ENCODE measurements at regions not wholly inside any gene's neighbourhood (a gene's known extent, or its start where the extent isn't known, plus 50 kb on each side); places are given as distances from the start of the nearest gene placed in this dataset.

DNA sequence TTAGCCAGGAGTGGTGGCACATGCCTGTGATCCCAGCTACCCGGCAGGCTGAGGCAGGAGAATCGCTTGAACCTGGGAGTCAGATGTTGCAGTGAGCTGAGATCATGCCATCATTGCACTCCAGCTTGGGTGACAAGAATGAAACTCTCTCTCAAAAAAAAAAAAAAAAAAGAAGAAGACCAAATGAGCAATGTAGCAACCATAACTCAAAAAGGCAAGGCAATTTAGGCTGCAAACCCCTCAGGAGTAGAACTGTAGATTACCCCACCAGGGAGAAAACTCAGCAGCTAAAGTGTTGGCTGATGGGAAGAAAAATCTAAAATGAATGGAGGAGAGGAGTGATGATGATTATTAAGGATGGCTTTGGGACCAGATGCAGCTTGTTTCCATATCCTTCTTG is 256.7 kb upstream of the UBASH3B start:
- no peak for DNase-seq

GRCh38 chr11:122398167-122398566 is 257.4 kb upstream of the UBASH3B start:
- no peak for DNase-seq

DNA sequence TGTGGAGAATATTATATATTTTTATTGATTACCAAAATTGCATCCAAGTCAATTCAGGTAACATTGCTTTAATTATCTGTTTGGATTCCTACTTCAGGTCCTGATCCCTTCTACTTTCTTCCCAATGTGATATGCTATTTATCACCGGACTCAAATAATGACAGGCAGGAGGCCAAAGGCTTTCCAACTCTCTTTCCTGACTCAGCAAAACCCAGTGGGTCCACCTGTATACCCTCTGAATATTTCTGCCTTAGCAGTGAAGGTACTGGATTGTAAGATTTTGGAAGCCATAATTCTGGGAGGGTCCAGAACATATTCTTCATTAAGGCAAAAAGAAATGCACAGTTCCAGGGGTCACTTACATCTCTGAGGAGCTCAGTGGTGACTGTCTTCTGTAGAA is 260.2 kb upstream of the UBASH3B start:
- DNase-seq, result no peak

GRCh38 chr11:122394313-122394712 is 261.2 kb upstream of the UBASH3B start:
- no peak for DNase-seq

GRCh38 chr11:122393209-122393860 is 262.2 kb upstream of the UBASH3B start:
- DNase-seq, result no peak

DNA sequence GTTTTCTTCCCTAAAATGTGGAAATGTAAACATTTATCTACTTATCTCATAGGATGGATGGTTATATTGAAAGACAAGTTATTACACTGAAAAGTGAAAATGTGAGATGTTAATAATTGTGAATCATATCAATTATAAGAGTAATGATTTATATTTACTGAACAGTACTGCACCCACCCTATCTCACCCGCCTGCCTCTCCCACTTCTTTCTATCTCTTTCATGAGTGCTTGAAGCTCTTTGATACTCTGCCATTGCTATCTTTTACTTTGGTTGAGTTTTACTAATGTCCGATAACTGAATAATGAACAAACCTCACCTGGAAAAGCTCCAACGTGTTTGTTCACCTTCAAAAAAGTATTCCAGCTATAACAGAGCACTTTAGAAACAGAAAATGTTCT is 263.0 kb upstream of the UBASH3B start:
- DNase-seq, result no peak

GRCh38 chr11:122391049-122391448 is 264.5 kb upstream of the UBASH3B start:
- DNase-seq, result no peak

- no peak for DNase-seq
These were observed 267.2 kb upstream of the BLID start for GRCh38 chr11:122383186-122383585.

GRCh38 chr11:122375687-122376399 is 259.8 kb upstream of the BLID start:
- no peak for DNase-seq

GRCh38 chr11:122368796-122369195 is 252.8 kb upstream of the BLID start:
- no peak for DNase-seq

- DNase-seq, result no peak
These were observed 251.8 kb upstream of the BLID start for GRCh38 chr11:122367809-122368231.

- DNase-seq, result no peak
These were observed 249.8 kb upstream of the BLID start for GRCh38 chr11:122365610-122366360.

DNA sequence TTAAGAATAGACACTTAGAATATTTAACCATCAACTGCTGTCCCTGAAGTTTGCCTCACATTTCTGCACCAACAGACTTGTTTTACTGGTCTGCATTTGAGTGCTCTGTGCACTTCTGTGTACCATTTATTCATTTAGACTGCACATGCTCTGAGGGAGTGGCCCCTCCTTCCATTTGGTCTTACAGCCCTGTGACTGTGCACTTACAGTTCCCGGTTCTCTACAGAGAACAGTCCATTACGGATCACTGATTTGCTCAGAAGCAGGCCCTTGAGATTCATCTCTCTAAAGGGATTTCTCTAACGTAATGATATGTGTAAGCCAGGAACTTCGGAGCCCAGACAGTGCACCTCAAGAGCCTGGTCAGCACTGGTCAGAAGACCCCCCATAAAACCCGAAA is 247.3 kb upstream of the BLID start:
- DNase-seq, result no peak

DNA sequence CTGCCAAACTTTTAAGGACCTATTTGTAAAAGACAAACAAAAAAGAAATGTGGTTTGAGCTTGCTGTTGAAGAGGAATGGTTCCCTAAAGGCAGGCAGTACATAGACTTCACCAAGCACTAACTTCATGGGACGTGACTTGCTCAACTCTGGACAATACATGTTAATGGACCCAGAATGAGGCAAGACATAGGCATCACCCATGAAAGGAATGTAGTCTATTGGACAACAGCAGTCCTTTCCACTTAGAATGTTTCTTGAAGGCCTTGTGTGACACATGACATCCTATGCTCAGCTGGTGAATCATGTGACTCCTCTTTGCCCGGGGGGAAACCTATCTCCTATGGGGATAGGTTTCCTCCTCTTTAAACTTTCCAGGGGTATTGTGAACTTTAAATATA is 246.4 kb upstream of the BLID start:
- DNase-seq, result no peak

- no peak for DNase-seq
These were observed 244.9 kb upstream of the BLID start for GRCh38 chr11:122360875-122361274.

DNA sequence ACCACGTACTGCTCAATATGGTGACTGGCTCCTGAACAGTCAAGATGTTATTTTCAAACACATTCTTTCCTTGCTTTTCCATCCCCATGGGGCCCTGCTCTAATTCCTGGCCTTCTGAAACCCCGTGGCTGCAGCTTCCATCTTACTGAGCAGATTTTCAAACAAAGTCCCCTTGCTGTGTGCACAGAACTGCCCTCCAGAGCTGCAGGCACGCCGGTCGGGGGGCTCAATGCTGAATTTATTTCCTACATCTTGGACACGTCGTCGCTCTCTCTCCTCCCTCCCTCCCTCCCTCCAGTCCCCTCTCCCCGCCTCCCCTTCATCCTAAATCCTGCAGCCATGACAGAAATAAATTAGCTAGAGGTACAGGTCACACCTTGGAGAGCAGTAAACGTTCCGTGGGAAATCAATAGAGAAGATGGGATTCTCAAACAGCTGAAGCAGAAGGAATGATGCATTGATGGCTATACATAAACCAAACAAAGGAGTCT is 243.1 kb upstream of the BLID start:
- DNase-seq, result no peak

DNA sequence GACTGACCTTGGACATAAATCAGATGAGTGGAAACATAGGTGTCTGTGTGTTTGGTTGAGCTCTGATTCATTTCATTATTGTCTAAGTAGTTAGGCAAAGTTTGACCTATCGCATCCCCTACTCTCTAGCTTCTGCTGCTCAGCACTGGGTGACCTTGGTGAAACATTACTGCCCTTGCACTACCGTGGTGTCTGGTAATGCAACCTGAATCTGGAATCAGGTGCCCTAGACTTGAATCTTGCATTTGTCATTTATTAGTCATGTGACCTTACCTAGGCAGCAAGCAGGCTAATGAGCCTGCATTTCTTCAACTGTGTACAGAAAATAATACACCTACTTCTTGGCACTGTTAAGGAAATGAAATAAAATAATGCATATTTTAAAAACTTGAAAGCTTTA is 242.3 kb upstream of the BLID start:
- no peak for DNase-seq

DNA sequence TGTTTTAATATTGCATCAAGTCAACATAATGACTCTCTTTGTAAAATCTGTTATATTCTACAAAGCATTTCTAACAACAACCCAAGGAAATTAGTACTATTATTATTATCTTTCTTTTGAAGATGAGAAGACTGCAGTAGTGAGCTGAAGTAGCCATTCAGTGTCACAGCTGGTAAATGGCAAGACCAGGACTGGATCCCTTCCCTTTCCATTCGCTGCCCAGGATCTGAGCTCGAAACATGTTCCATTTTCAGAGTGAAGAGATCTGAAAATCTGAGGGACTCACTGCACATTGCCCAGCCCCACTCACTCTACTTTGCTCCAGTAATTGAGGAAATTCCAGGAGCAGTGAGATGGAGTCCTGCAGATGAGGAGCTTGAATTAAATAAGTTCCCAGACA is 240.0 kb upstream of the BLID start:
- no peak for DNase-seq

GRCh38 chr11:122354025-122354697 is 238.1 kb upstream of the BLID start:
- no peak for DNase-seq

GRCh38 chr11:122353561-122353960 is 237.5 kb upstream of the BLID start:
- DNase-seq, result no peak

- no peak for DNase-seq
These were observed 232.8 kb upstream of the BLID start for GRCh38 chr11:122348659-122349409.

GRCh38 chr11:122346006-122346405 is 230.0 kb upstream of the BLID start:
- no peak for DNase-seq

DNA sequence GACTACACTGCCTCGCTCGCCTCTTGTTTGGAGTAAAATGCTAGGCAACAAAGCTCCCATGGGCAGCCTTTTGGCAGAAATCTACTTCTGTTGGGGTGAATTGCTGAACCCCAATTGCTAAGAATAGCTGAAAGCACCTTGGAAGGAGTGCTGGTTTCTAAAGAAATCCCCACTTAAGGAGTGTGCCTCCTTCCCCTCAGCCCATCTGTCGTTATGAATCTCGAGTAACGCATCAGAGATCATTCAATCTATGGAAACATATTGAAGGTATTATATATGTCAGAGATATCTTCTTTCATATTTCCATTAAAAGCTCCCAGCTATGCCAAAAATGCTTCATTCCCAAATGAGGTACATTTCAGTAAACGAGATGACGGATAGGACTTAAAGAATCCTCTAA is 229.6 kb upstream of the BLID start:
- no peak for DNase-seq
